HG02981 (cell line): ENCODE measurements at regions not wholly inside any gene's neighbourhood (a gene's known extent, or its start where the extent isn't known, plus 50 kb on each side); places are given as distances from the start of the nearest gene placed in this dataset.

Source experiments
- ATAC-seq: cut with Tn5 transposase; IDR thresholded peaks from one replicate; pipeline ENCODE4 v1.9.1; 2021; ENCODE audit warnings: mild to moderate bottlenecking, moderate library complexity; ENCODE audit not compliant: unreplicated experiment

DNA sequence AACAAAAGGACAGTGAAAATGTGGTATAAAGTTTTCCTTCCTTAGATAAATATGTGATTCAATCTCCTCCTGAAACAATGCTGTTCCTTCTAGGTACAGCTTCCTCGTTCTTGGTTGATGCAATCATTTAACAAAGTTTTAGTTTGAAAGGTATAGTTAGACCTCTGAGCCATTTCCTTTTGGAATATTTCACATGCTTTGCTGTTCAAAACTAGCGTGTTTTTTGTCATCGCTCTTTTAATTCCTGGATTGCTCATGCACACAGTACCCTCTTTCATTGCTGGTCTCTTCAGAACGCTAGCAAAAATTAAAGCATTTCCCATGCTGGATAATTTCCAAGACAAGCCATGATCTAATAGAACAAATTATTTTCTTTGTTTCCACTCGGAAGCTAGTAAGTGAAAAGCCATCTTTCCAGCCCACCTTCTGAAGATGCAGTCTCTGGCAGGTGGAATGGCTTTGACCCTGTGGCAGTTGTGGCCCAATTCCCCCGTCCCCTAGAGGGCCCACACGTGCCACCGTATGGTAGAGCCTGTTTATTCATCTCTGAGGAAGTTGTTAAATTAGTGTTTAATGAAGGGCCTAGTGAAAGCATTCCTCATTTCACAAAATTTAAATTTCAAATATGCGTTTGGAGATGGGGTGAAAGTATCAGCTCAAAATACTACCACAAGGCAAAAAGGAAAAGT is 1040.6 kb upstream of the SLC10A2 start:
- no peak for ATAC-seq

DNA sequence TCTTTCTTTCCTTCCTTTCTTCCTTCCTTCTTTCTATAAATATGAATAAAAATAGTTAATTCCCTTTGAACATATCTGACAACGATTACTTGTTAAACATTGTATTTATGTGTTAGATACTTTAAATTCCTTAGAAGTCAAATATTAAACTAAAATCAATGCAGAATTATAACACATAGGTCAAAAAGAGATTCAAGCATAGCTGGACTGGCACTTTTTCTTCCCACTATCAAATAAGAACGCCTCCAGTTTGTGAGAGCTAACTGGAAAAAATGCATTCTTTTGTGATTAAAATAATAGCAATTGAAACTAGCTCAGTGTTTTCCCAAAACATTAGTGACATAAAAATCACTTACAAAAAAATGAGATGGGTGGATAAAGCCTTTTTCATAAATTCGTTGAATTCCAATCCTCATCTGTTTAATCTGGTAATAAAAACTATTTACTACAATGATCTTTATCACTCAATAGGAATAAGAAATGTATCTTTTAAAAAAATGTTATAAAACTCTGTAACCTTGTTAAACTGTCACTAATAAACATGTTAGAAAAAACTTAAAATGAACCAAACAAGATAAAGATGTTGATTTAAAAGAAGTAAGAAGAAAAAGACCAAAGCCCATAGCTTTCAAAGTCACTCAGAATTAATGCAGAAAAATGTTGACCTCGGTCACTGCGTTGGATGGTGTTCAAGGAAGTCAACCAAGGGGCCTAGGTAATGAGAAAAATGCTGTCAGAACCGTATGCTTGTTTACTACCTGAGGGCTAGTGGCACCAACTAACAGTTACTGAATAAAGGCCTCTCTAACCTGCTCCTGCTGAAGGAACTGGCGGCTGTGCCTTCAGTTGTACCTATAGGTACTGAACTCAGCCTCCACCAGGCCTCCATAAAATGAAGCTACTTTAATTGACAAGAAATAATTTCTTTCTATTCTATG is 1039.5 kb upstream of the SLC10A2 start:
- no peak for ATAC-seq

- no peak for ATAC-seq
These were observed 1033.5 kb upstream of the SLC10A2 start for GRCh38 chr13:104099750-104100149.

- ATAC-seq = no peak
These were observed 1032.2 kb upstream of the SLC10A2 start for GRCh38 chr13:104098421-104098820.

DNA sequence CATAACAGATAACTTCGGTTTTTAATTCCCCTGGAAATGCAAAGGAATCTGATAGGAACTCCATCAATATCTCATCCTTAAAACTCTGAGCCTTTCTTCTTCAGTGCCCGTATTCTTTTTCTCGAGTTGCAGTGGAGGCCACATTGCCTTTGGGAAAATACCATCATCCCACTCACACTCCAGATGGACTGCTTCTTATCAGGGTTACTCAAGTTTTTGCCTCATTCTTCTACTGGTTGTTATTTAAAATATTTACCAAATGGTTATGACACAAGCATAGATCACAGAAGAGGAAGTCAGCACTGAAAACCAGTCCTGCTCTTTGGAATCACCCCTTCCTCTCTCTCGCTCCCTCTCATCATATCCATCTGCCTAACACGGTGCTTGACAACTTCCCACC is 1020.5 kb upstream of the SLC10A2 start:
- no peak for ATAC-seq

- no peak for ATAC-seq
These were observed 1020.0 kb upstream of the SLC10A2 start for GRCh38 chr13:104086210-104086609.

- no peak for ATAC-seq
These were observed 1019.4 kb upstream of the SLC10A2 start for GRCh38 chr13:104085611-104086010.

GRCh38 chr13:104074326-104074725 is 1008.1 kb upstream of the SLC10A2 start:
- ATAC-seq = no peak

DNA sequence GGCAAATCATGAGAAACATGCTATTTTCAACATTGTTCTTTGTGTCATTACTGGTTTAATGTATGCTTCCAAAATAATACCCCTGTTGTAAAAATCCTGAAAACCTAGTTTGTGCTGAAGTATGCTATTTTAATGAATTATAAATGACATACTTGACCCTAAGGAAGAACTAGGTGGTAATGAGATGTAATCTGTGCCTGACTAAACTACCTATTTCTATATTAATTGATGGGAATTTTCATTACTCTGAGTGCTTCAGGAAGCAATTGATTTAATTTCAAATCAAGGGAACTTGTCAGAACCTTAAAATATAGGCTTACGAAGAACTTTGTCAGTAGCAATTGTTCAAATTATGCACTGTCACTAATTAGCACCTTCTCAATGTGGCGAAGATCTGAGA is 1005.6 kb upstream of the SLC10A2 start:
- ATAC-seq = no peak

DNA sequence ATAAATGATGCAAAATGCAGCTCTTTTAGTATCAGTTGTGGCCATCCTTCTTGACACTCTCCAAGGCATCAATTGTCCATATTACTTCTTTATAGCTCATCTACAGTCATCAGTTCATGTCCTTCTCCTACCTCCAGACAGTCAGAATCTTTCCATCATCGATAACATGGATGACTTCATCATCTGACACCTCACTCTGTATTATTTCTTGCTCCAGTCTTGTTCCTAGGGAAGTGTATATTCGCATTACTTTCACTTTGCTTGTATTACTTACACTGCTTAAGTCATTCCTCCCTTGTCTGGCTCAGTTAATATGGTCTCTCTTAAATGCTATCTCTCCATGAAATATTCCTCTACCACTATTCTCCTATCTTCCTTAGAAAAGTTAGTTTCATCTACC is 999.1 kb upstream of the SLC10A2 start:
- no peak for ATAC-seq

DNA sequence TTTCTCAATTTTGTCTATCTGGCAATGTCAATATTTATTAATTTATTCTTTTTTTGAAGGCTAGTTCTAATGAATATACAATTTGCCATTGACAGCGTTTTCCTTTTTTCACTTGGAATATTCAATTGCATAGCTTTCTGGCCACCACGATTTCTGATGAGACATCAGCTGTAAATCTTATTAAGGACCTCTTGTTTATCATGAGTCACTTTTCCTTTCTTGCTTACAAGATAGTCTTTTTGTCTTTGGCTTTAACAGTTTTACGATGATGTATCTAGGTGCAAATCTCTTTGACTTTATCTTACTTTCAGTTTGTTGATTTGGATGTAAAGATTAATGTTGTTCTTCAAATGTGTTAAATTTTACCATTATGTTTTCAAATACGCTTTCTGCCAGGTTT is 991.6 kb upstream of the SLC10A2 start:
- ATAC-seq = no peak

- ATAC-seq = no peak
These were observed 979.7 kb upstream of the SLC10A2 start for GRCh38 chr13:104045907-104046306.

DNA sequence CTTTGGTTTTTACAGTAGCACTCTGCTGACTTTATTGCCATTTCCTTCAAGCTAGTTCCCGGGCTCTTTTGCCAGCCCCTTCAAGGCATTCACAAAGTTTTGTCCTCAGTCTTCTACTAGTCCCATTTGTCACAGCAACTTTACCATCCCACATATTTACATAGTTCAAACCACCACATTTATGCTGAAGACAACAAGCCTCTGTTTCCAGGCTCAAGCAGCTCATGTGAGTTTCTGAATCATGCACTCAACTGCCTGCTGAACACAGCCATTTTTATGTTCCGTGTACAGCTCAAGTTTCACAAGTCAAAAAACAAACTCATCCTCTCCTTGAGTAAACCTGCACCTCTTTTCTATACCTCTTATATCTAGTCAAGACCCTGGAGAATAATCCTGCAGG is 977.0 kb upstream of the SLC10A2 start:
- no peak for ATAC-seq

GRCh38 chr13:104034891-104035290 is 968.7 kb upstream of the SLC10A2 start:
- ATAC-seq = no peak

- ATAC-seq = no peak
These were observed 959.1 kb upstream of the SLC10A2 start for GRCh38 chr13:104025303-104025702.

DNA sequence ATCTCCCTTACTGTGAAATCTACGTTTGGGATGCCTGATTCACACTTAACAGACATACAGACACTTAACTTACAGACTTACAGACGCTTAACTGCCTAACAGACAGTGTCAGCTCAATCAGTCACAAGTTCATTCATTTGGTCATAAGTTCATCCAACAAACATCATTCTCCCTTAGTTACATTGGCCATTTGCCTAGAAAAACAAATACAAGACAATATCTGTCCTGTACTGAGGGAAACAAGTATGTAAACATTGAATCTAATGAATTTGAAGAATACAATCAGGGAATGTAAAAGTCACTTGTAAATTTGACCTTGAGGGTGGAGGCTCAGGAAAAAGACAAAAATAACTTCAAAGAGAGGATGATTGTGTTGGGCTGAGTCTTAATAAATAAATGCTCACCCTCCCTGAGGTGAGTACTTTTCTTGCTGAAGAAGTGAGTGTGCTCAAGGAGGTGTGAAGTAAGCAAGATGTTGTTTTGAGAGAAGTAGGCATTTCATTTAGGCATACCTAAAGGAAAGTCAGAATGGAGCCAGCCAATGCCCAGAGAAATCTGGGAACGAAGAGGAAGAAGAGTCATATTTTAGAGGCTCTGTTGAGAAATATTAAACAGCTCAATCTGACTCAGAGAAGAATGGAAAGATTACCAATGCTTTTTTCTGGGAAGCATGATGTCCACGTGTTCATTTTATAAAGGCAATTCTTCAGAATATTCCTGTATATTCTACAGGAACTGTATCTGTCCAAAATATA is 958.4 kb upstream of the SLC10A2 start:
- no peak for ATAC-seq

DNA sequence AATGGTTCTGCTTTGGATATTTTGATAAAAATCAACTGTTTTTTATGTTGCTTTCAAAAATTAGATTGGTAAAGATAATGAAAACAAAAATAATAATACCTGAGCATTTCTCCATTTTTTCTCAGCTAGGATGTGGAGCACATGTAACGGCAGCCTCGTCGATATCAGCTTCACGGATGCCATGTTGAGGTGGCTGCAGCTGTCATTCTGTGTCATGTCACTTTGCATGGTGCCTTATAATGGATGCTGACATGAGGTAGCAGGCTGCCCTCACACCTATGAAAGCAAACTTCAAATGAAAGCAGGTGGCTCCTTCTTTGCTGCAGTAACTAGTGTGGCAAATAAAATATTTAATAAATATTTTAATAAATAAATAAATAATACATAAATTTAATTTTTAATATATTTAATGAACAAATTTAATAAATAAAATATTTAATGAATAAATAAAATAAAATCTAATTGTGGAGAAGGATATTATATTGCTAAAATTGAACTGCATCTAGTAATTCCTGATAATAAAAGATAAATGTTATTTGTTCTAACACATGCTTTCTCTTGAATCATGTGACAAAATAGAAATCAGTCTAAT is 955.7 kb upstream of the SLC10A2 start:
- ATAC-seq = no peak

DNA sequence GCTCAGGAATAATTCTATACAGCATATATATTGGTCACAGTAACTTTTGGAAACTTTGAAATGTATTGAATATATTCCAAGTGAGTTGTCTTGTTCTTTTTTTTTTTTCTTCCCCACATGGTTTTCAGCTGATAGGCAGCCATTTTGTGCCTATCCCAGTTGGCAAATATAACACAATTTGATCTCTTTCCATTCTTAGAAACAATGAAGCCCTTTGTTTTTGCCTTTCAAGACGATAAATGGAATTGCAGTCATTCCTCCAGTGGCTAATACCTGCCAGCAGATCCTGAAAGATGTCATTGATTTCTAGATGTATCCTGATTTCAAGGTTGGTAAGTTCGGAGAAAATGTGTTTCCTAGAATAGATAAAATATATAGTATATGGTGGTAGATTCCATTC is 951.1 kb upstream of the SLC10A2 start:
- no peak for ATAC-seq

- ATAC-seq = no peak
These were observed 949.6 kb upstream of the SLC10A2 start for GRCh38 chr13:104015646-104016396.
